Smooth muscle cell (in vitro differentiated cells): ENCODE measurements at regions not wholly inside any gene's neighbourhood (a gene's known extent, or its start where the extent isn't known, plus 50 kb on each side); places are given as distances from the start of the nearest gene placed in this dataset.

Experiments used
- DNase-seq: peaks from one replicate; lab custom pipeline; 2025; ENCODE audit not compliant: unreplicated experiment; lab: John Stamatoyannopoulos, UW
- H2AFZ ChIP-seq: fragments of 200-600 bp; sonication (generic); 2 replicates; pipeline ENCODE4 v1.6.0; 2016; ENCODE audit warnings: antibody characterized with exemption, low read depth, mild to moderate bottlenecking
- H3F3A ChIP-seq: fragments of 200-600 bp; sonication (generic); 2 replicates; pipeline ENCODE4 v1.6.0; 2017; ENCODE audit warnings: antibody characterized with exemption, low read depth
- H3K27ac ChIP-seq: fragments of 200-600 bp; sonication (generic); 2 replicates; pipeline ENCODE4 v1.5.1; 2016; ENCODE audit warnings: low read depth, mild to moderate bottlenecking
- H3K27me3 ChIP-seq: fragments of 200-600 bp; sonication (generic); 2 replicates; pipeline ENCODE4 v1.6.1; 2016; ENCODE audit warnings: low read depth, mild to moderate bottlenecking
- H3K36me3 ChIP-seq: fragments of 200-600 bp; sonication (generic); 2 replicates; pipeline ENCODE4 v1.5.1; 2016; ENCODE audit warnings: low read depth
- H3K4me1 ChIP-seq: fragments of 200-600 bp; sonication (generic); 2 replicates; pipeline ENCODE4 v1.5.1; 2016; ENCODE audit warnings: low read depth
- H3K4me2 ChIP-seq: fragments of 200-600 bp; sonication (generic); 2 replicates; pipeline ENCODE4 v1.6.0; 2016; ENCODE audit warnings: mild to moderate bottlenecking
- H3K4me3 ChIP-seq: fragments of 200-600 bp; sonication (generic); 2 replicates; pipeline ENCODE4 v1.5.1; 2016; ENCODE audit warnings: mild to moderate bottlenecking
- H3K79me2 ChIP-seq: fragments of 200-600 bp; sonication (generic); 2 replicates; pipeline ENCODE4 v1.6.0; 2016; ENCODE audit warnings: low read depth, mild to moderate bottlenecking
- H3K9ac ChIP-seq: fragments of 200-600 bp; sonication (generic); 2 replicates; pipeline ENCODE4 v1.6.0; 2016; ENCODE audit warnings: low read depth
- H3K9me3 ChIP-seq: fragments of 200-600 bp; sonication (generic); replicated peaks from 2 replicates; pipeline ENCODE4 v1.5.1; 2016; ENCODE audit warnings: low read depth
- H4K20me1 ChIP-seq: fragments of 200-600 bp; sonication (generic); 2 replicates; pipeline ENCODE4 v1.6.0; 2016; ENCODE audit warnings: low read depth
- WGBS: methylation state at CpG from one replicate; pipeline ENCODE4 v1.1.7; 2016; ENCODE audit warnings: low lambda C conversion rate; 5-methylcytosine and 5-hydroxymethylcytosine counted together
- TF ChIP-seq, protein P1 (sequence below): fragments of 200-600 bp; sonication (generic); IDR thresholded peaks from 2 replicates; pipeline ENCODE4 v1.5.1; 2017; ENCODE audit warnings: borderline replicate concordance, mild to moderate bottlenecking, antibody characterized with exemption; ENCODE audit not compliant: insufficient read depth, poor library complexity, severe bottlenecking

DNA sequence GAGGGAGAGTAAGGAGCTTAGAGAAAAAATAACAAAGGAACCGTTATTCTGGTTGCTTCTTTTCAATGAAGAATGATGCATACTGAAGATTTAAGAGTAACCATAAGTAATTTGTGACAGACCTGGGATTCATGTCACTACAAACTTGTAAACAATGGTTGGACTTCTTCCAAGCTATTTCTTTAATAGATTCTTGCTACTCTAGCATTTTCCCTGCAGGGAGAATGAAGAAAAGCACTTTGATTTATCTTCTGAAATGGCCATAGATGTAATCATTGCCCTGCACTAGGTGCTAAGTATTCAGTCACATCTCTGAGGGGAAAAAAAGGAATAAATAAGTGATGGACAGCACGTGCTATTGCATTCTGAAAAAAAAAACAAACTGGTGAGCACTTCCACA, 606.6 kb upstream of the LRRN3 start:
- Histone ChIP-seq H3K79me2 (no peaks in the 10 kb centered on the region), H3F3A (no peaks in the 10 kb centered on the region), H3K4me3 (no peak overlapping the region), H3K27ac (no peak overlapping the region), H4K20me1 (no peaks in the 10 kb centered on the region), H3K36me3 (no peaks in the 10 kb centered on the region), H3K4me1 (no peaks in the 10 kb centered on the region), H3K4me2 (no peak overlapping the region), H2AFZ (no peak overlapping the region), H3K9ac (no peak overlapping the region), H3K9me3 (no peaks in the 10 kb centered on the region), H3K27me3 (no peaks in the 10 kb centered on the region)
- TF ChIP-seq, protein P1, sequence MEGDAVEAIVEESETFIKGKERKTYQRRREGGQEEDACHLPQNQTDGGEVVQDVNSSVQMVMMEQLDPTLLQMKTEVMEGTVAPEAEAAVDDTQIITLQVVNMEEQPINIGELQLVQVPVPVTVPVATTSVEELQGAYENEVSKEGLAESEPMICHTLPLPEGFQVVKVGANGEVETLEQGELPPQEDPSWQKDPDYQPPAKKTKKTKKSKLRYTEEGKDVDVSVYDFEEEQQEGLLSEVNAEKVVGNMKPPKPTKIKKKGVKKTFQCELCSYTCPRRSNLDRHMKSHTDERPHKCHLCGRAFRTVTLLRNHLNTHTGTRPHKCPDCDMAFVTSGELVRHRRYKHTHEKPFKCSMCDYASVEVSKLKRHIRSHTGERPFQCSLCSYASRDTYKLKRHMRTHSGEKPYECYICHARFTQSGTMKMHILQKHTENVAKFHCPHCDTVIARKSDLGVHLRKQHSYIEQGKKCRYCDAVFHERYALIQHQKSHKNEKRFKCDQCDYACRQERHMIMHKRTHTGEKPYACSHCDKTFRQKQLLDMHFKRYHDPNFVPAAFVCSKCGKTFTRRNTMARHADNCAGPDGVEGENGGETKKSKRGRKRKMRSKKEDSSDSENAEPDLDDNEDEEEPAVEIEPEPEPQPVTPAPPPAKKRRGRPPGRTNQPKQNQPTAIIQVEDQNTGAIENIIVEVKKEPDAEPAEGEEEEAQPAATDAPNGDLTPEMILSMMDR, result no peak
- 86% methylated on average over 2 of the region's 2 CpGs for WGBS
- no peak for DNase-seq

DNA sequence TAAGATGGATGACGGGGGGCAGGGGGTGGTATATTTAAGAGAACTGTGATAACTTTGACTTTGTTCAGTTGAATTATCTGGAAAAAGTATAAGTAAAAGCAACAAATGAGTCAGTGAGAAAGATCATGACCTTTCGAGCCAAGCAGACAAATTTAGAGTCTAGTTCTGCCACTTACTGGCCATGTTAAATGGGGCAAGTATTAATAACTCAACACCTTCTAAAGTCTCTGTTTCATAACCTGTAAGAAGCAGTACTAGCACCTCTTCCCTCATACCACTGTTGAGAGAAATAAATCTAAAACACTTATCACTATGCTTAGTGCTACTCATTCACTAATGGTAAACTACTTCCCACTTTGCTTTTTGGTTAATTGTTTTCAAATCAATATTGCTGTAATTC, 604.4 kb upstream of the LRRN3 start:
- no peak overlapping the region for H3K27ac ChIP-seq
- H2AFZ ChIP-seq, result no peak overlapping the region
- no peak overlapping the region for H3K4me3 ChIP-seq
- H3K9ac ChIP-seq, result no peak overlapping the region
- 95% methylated on average over 2 of the region's 2 CpGs for WGBS
- no peaks in the 10 kb centered on the region for H3F3A ChIP-seq
- no peaks in the 10 kb centered on the region for H3K27me3 ChIP-seq
- no peak for DNase-seq
- TF ChIP-seq, protein P1, result no peak
- H3K79me2 ChIP-seq, result no peaks in the 10 kb centered on the region
- no peaks in the 10 kb centered on the region for H3K4me1 ChIP-seq
- H3K36me3 ChIP-seq, result no peaks in the 10 kb centered on the region
- H3K4me2 ChIP-seq, result no peak overlapping the region
- H3K9me3 ChIP-seq, result no peaks in the 10 kb centered on the region
- H4K20me1 ChIP-seq, result no peaks in the 10 kb centered on the region

DNA sequence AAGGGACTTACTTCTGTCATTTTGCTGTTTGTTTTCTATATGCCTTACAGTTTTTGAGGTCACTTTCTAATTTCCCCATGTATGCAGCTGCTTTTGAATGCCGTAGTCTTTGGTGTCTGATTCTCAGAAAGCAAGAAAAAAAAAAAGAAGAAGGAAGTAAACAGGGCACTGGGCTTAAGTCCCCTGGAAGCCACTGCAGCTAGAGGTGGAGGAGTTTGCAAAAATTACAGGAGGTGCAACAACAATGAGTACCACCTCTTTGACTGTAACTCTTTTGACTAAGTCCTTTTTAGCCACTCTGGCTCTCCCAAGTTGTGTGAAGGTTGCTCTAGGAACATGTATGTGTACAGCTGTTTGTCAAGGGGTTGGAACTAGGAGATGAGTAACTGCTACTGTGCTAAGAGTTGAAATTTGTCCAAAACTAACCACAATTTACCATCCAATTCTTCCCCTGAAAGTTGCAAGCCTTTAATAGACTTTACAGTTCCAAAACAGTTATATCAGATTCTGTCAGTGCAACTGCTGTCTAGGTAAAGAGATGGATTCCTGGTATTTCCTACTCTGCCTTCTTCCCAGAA, 588.0 kb upstream of the LRRN3 start:
- H3K4me3 ChIP-seq, result no peak overlapping the region
- no peaks in the 10 kb centered on the region for H3F3A ChIP-seq
- H3K36me3 ChIP-seq, result no peaks in the 10 kb centered on the region
- no peaks in the 10 kb centered on the region for H3K79me2 ChIP-seq
- no peak overlapping the region for H3K4me2 ChIP-seq
- no peaks in the 10 kb centered on the region for H3K4me1 ChIP-seq
- TF ChIP-seq, protein P1, result no peak
- H2AFZ ChIP-seq, result no peak overlapping the region
- DNase-seq, result no peak
- H3K27me3 ChIP-seq, result no peaks in the 10 kb centered on the region
- no peaks in the 10 kb centered on the region for H4K20me1 ChIP-seq
- WGBS, result 91% methylated on average over 1 of the region's 1 CpG
- no peaks in the 10 kb centered on the region for H3K9me3 ChIP-seq
- no peak overlapping the region for H3K9ac ChIP-seq
- no peak overlapping the region for H3K27ac ChIP-seq

DNA sequence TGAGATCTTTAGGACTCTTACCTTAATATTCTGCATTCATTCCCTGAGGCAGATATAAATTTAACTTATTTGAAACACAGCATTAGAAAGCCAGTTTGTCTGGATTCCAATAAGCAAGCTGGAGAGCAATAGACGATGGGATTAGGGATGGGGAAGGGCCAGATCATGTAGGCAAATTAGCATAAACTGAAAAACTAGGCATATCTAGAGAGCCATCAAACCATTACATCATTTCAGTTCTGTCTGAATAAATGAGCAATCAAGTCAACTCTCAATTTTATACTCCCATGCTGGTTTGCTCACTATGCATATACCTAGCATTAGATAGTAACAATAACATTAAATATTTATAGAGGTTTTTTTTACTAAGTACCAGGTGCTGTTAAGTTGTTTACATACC, 583.6 kb upstream of the LRRN3 start:
- no peaks in the 10 kb centered on the region for H3F3A ChIP-seq
- TF ChIP-seq, protein P1, result no peak
- no peaks in the 10 kb centered on the region for H4K20me1 ChIP-seq
- H3K36me3 ChIP-seq, result no peaks in the 10 kb centered on the region
- no peak overlapping the region for H2AFZ ChIP-seq
- no peak overlapping the region for H3K4me2 ChIP-seq
- no peak for DNase-seq
- H3K27ac ChIP-seq, result no peak overlapping the region
- no peaks in the 10 kb centered on the region for H3K9me3 ChIP-seq
- H3K4me3 ChIP-seq, result no peak overlapping the region
- 58% methylated on average over 1 of the region's 1 CpG for WGBS
- H3K79me2 ChIP-seq, result no peaks in the 10 kb centered on the region
- no peaks in the 10 kb centered on the region for H3K27me3 ChIP-seq
- H3K9ac ChIP-seq, result no peak overlapping the region
- H3K4me1 ChIP-seq, result no peaks in the 10 kb centered on the region
